Suppressor macrophage treated with lipopolysaccharide for 1 hour (primary cell): ENCODE measurements at regions not wholly inside any gene's neighbourhood (a gene's known extent, or its start where the extent isn't known, plus 50 kb on each side); places are given as distances from the start of the nearest gene placed in this dataset.
"Not testable (repeated sequence)": the region's sequence is repeated elsewhere in the genome, so short reads cannot be mapped to it uniquely, and the experiment has no call there.

Source experiments
- DNase-seq, 3 donors: peaks; one replicate each; pipeline ENCODE4 v3.0.0-alpha.2; 2020 to 2022

GRCh38 chr13:79647533-79647932 is 166.6 kb downstream of the NDFIP2 start:
- no peak for DNase-seq

- DNase-seq = no peak
These were observed 165.9 kb downstream of the NDFIP2 start for GRCh38 chr13:79646880-79647279.

GRCh38 chr13:79645569-79645968 is 164.6 kb downstream of the NDFIP2 start:
- DNase-seq = no peak

- DNase-seq = no peak
These were observed 161.6 kb downstream of the NDFIP2 start for GRCh38 chr13:79642596-79642995.

- DNase-seq = no peak
These were observed 156.3 kb downstream of the NDFIP2 start for GRCh38 chr13:79637133-79637763.

- DNase-seq = peak in 2 of 3 donors; percentile 1 to 12
These were observed 150.2 kb downstream of the NDFIP2 start for GRCh38 chr13:79631051-79631659.

- no peak for DNase-seq
These were observed 147.5 kb downstream of the NDFIP2 start for GRCh38 chr13:79628463-79628862.

GRCh38 chr13:79626924-79627323 is 146.0 kb downstream of the NDFIP2 start:
- no peak for DNase-seq

GRCh38 chr13:79625517-79625916 is 144.6 kb downstream of the NDFIP2 start:
- no peak for DNase-seq

GRCh38 chr13:79621902-79622301 is 140.9 kb downstream of the NDFIP2 start:
- DNase-seq = peak in 1 of 3 donors; percentile 10

GRCh38 chr13:79621449-79621848 is 140.5 kb downstream of the NDFIP2 start:
- peak in 1 of 3 donors; percentile 14 for DNase-seq

GRCh38 chr13:79614250-79614918 is 133.4 kb downstream of the NDFIP2 start:
- DNase-seq = peak in 1 of 3 donors; percentile 6

- peak in 1 of 3 donors; percentile 10 for DNase-seq
These were observed 131.6 kb downstream of the NDFIP2 start for GRCh38 chr13:79612604-79613003.

GRCh38 chr13:79607895-79608294 is 126.9 kb downstream of the NDFIP2 start:
- not testable (repeated sequence) for DNase-seq
